ENCODE measurements at regions not wholly inside any gene's neighbourhood (a gene's known extent, or its start where the extent isn't known, plus 50 kb on each side); places are given as distances from the start of the nearest gene placed in this dataset.

- DNase-seq, result no peak
Measured at GRCh38 chr20:40443753-40444152, 245.3 kb downstream of the MAFB start.

- no peak for DNase-seq
Measured at GRCh38 chr20:40442181-40442963, 246.7 kb downstream of the MAFB start.

- no peak for DNase-seq
Measured at GRCh38 chr20:40441771-40442170, 247.3 kb downstream of the MAFB start.

- DNase-seq, result no peak
Measured at GRCh38 chr20:40438161-40438830, 250.7 kb downstream of the MAFB start.

GRCh38 chr20:40436011-40436410 is 253.0 kb downstream of the MAFB start:
- DNase-seq, result no peak

- no peak for DNase-seq
Measured at GRCh38 chr20:40435146-40435895, 253.7 kb downstream of the MAFB start.

GRCh38 chr20:40434122-40434521 is 254.9 kb downstream of the MAFB start:
- no peak for DNase-seq

- DNase-seq, result no peak
Measured at GRCh38 chr20:40433341-40433861, 255.6 kb downstream of the MAFB start.

GRCh38 chr20:40431611-40432010 is 257.4 kb downstream of the MAFB start:
- DNase-seq, result no peak

- DNase-seq, result no peak
Measured at GRCh38 chr20:40431112-40431511, 257.9 kb downstream of the MAFB start.

- DNase-seq, result no peak
Measured at GRCh38 chr20:40427026-40427425, 262.0 kb downstream of the MAFB start.

- no peak for DNase-seq
Measured at GRCh38 chr20:40424695-40425094, 264.3 kb downstream of the MAFB start.

- no peak for DNase-seq
Measured at GRCh38 chr20:40422656-40423055, 266.4 kb downstream of the MAFB start.

GRCh38 chr20:40416274-40416673 is 272.8 kb downstream of the MAFB start:
- peak; percentile 16 for DNase-seq

GRCh38 chr20:40414843-40415615 is 274.0 kb downstream of the MAFB start:
- DNase-seq, result no peak

GRCh38 chr20:40410028-40410427 is 279.0 kb downstream of the MAFB start:
- no peak for DNase-seq

- no peak for DNase-seq
Measured at GRCh38 chr20:40397467-40397866, 291.6 kb downstream of the MAFB start.

- no peak for DNase-seq
Measured at GRCh38 chr20:40393197-40394079, 295.6 kb downstream of the MAFB start.

- DNase-seq, result no peak
Measured at GRCh38 chr20:40390654-40391053, 298.4 kb downstream of the MAFB start.

- no peak for DNase-seq
Measured at GRCh38 chr20:40370800-40371199, 318.2 kb downstream of the MAFB start.

GRCh38 chr20:40368876-40369275 is 320.2 kb downstream of the MAFB start:
- DNase-seq, result no peak

- no peak for DNase-seq
Measured at GRCh38 chr20:40361916-40362315, 327.1 kb downstream of the MAFB start.
